HG03378 (cell line): ENCODE measurements at regions not wholly inside any gene's neighbourhood (a gene's known extent, or its start where the extent isn't known, plus 50 kb on each side); places are given as distances from the start of the nearest gene placed in this dataset.
"Not testable (repeated sequence)": the region's sequence is repeated elsewhere in the genome, so short reads cannot be mapped to it uniquely, and the experiment has no call there.

ENCODE experiments used
- ATAC-seq: cut with Tn5 transposase; IDR thresholded peaks from one replicate; pipeline ENCODE4 v1.9.1; 2021; ENCODE audit warnings: mild to moderate bottlenecking, moderate library complexity; ENCODE audit not compliant: unreplicated experiment

DNA sequence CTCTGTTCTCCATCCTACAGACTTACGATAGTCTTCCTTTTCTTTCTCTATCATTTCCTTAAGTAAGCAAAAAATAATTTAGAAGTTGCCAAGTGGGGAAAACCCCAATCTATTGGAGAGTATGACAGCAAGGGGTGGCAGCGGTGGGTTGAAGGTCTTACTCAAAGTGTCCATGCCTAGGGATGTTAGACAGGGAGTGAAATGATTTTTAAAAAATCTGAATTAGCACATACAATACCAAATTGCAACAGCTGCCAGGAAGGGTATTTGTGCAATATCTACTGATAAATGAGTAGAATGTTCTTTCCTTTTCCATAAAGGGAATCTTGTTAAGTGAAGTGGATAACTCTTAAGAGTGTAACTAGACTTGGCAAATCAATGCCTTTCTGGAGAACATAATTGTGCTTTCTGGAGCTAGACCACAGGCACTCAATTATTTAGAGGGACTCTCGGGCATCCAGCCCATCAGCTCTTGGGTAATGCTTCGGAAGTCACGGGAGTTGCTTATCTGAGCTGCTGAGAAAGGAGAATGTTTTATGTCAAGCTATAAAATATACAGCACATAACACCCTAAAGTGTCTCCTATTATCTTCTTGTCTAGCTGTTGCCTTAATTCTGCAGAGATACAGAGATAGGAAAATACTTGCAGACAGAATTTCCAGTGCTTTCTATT is 151.5 kb downstream of the KCNJ2 start:
- ATAC-seq = no peak

DNA sequence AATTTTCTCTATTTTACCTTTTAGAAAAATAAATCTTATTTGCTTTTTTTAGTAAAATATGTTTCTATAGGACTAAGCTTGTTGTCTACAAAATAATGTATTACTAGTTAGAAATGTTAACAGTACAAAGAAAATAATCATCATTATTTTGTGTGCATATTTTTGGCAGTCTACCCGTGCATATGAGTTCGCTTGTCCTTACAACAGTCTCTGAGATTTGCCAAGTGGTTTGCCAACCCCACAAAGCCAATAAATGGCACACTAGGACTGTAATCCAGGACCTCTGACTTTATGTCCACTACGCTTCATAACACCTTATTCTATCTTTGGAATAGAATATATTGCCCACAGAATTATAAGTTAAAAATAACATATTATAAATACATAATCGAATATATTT is 152.0 kb downstream of the KCNJ2 start:
- no peak for ATAC-seq

GRCh38 chr17:70323269-70323668 is 153.9 kb downstream of the KCNJ2 start:
- no peak for ATAC-seq

- ATAC-seq = no peak
Observed at GRCh38 chr17:70324031-70324430, 154.7 kb downstream of the KCNJ2 start.

DNA sequence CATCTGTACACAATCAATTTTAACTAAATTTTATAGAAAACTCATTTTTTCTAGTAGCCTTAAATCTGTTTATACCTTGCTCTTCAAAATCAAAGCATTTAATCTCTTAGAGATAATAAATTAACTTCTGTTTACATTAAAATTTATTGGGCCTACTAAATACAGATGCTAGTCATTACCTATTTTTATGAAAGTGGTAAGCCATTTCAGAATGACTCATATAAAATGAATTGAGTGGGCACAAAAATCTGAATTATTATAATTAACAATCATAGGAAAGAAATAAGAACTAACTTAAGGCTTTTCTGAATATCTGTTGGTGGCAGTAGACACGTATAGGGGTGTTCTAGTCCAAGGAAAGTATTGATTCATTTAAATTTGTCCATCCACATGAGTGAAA is 157.9 kb downstream of the KCNJ2 start:
- ATAC-seq = no peak

GRCh38 chr17:70327723-70328122 is 158.4 kb downstream of the KCNJ2 start:
- ATAC-seq = no peak

DNA sequence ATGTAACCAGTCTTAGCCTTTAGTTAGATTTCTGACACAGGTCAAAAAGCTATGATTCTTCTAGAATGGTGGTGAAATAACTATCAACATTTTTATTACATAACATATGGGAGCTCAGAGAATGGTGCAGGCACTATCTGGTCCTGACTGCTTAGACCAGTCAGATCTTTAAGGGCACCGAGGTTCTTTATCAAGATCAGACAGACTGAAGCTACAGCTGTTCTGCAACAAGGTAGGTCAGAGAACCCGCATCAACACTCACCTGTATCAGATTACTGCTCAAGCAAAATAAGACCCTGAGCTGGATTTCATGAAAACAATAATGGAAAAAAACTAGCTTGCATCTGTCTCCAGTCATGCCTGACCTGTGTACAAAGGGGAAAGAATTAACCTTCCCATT is 160.4 kb downstream of the KCNJ2 start:
- no peak for ATAC-seq

- ATAC-seq = not testable (repeated sequence)
Observed at GRCh38 chr17:70331066-70331465, 161.7 kb downstream of the KCNJ2 start.

GRCh38 chr17:70332356-70333210 is 163.3 kb downstream of the KCNJ2 start:
- no peak for ATAC-seq

GRCh38 chr17:70336411-70336810 is 167.1 kb downstream of the KCNJ2 start:
- ATAC-seq = no peak

DNA sequence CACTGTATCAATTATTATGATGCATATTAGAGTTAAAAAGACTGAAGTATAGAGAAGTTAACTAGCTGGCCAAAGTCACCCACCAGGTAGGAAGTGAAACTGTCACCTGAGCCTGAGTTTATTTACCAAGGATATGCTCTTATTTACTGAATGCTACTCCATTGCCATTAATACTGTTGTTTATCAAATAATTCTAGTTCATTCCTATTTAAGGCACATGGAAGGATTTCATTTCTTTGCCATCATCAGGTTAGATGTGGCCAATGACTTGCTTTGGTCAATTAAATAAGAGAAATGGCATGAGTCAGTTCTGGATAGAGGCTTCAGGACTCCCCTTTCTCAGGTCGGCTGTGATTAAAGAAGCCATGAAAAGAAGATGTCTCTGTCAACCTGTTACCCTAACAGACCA is 169.6 kb downstream of the KCNJ2 start:
- ATAC-seq = no peak

GRCh38 chr17:70343114-70343513 is 173.8 kb downstream of the KCNJ2 start:
- ATAC-seq = no peak

DNA sequence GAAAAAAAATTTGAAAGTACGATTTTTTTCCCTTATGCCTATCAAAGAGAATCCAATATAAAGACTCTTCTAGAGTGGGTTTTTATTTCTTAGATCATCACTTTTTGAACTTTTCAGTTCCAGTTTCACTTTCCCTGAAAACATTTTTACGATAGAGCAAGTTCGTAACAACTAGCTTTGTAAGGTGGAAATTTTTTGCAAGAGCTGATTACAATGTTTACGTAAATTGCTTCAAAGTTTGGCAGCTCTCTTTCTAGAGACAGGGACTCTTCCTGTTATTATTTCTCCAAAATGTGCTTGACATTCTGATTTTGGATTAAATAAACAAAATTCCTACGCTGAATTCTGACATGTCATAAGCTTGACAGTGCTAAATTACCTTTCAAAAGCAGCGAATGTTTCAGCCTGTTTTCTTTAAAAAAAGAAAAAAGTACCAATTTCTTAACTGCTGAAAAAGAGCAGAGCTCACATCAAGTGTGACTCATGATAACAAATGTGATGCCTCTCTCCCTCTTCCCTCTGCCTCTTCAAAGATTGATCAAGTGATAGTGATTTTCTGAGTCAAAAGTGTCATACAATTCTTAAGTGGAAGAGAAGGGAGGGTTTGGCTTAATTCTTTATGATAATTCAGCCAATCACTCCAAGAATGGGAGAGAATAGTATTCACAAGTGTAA is 175.2 kb downstream of the KCNJ2 start:
- no peak for ATAC-seq

- no peak for ATAC-seq
Observed at GRCh38 chr17:70345061-70345460, 175.7 kb downstream of the KCNJ2 start.

GRCh38 chr17:70352834-70353233 is 183.5 kb downstream of the KCNJ2 start:
- ATAC-seq = no peak

GRCh38 chr17:70353408-70354092 is 184.2 kb downstream of the KCNJ2 start:
- no peak for ATAC-seq

- ATAC-seq = no peak
Observed at GRCh38 chr17:70355185-70355584, 185.9 kb downstream of the KCNJ2 start.

GRCh38 chr17:70357190-70357589 is 187.9 kb downstream of the KCNJ2 start:
- ATAC-seq = no peak

GRCh38 chr17:70365091-70365583 is 195.8 kb downstream of the KCNJ2 start:
- peak; percentile 92 for ATAC-seq

- ATAC-seq = no peak
Observed at GRCh38 chr17:70366386-70366785, 197.1 kb downstream of the KCNJ2 start.

DNA sequence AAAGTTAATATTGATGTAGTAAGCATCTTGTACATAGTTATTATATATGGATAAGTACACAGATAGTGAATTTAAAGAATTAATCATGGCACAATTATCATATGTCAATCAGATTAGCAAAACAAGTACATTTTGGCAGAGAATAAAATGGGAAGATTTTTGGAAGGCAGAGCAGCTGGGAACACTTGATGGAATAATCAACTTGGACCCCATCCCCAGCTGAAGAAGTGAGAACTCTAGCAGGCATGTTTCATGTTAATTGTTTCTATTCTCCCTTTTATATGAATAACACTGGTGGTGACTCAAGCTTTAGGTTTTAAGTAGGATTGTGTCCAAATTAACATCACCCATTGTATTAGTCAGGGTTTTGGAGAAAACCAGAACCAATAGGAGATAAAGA is 198.7 kb downstream of the KCNJ2 start:
- no peak for ATAC-seq
